Uterus (tissue), 3 donors: ENCODE measurements at regions not wholly inside any gene's neighbourhood (a gene's known extent, or its start where the extent isn't known, plus 50 kb on each side); places are given as distances from the start of the nearest gene placed in this dataset.

ENCODE experiments used
- DNase-seq, 2 donors: peaks; one replicate each; pipeline ENCODE4 v3.0.0-alpha.2; 2019 to 2020
- H3K27ac ChIP-seq, 2 donors: fragments of 200-600 bp; sonication (generic); 1 replicate in 1 of 2; 2 replicates in 1 of 2; pipeline ENCODE4 v1.5.1; 2016 to 2018
- H3K27me3 ChIP-seq, 2 donors: fragments of 200-600 bp; sonication (generic); one replicate each; pipeline ENCODE4 v1.5.1; 2018 to 2019; ENCODE audit warnings: control low read depth in 1 of 2
- H3K36me3 ChIP-seq, 2 donors: fragments of 200-600 bp; sonication (generic); one replicate each; pipeline ENCODE4 v1.5.1; 2019; ENCODE audit warnings: control low read depth in 1 of 2
- H3K4me1 ChIP-seq, 2 donors: fragments of 200-600 bp; sonication (generic); one replicate each; pipeline ENCODE4 v1.5.1; 2018 to 2019; ENCODE audit warnings: control low read depth in 1 of 2
- H3K4me3 ChIP-seq, 2 donors: fragments of 200-600 bp; sonication (generic); 1 replicate in 1 of 2; 2 replicates in 1 of 2; pipeline ENCODE4 v1.5.1; 2018 to 2019; ENCODE audit warnings: mild to moderate bottlenecking in 1 of 2
- H3K9me3 ChIP-seq, 2 donors: fragments of 200-600 bp; sonication (generic); one replicate each; pipeline ENCODE4 v1.5.1; 2019; ENCODE audit warnings: control low read depth in 1 of 2
- CTCF ChIP-seq, 4 experiments: fragments of 200-600 bp in 2 of 4; fragments of 450-650 bp in 2 of 4; sonication (generic) in 2 of 4; IDR thresholded peaks; one replicate each; pipeline ENCODE4 v1.5.1; 2016 to 2019; ENCODE audit warnings: antibody characterized with exemption in 4 of 4, mild to moderate bottlenecking in 2 of 4, moderate library complexity in 1 of 4
- POLR2A ChIP-seq, 2 donors: fragments of 450-650 bp; IDR thresholded peaks; one replicate each; pipeline ENCODE4 v1.6.1; 2016; ENCODE audit warnings: antibody characterized with exemption in 2 of 2, mild to moderate bottlenecking in 1 of 2, moderate library complexity in 1 of 2
- intact Hi-C: fragments of 100-400 bp; cut with DNase I; formaldehyde crosslinking; loops from one replicate; pipeline ENCODE4 v1.15.1; 2023; ENCODE audit warnings: low total_unique reads
- donor health status: DM: yes; HTN: yes; CAD: no.

GRCh38 chr4:30847958-30848357, 127.8 kb downstream of the PCDH7 start:
- Histone ChIP-seq H3K27me3 (no peaks in the 10 kb centered on the region), H3K36me3 (no peaks in the 10 kb centered on the region), H3K9me3 (no peaks in the 10 kb centered on the region), H3K4me3 (no peak overlapping the region), H3K27ac (no peak overlapping the region), H3K4me1 (no peaks in the 10 kb centered on the region)
- DNase-seq = no peak
- intact Hi-C loops = no loop called here
- TF ChIP-seq CTCF (IDR thresholded peaks at IDR 0.05) (no peak), POLR2A (IDR thresholded peaks at IDR 0.05) (no peak)

GRCh38 chr4:30854531-30854930, 134.4 kb downstream of the PCDH7 start:
- no peaks in the 10 kb centered on the region for H3K4me1 ChIP-seq
- TF ChIP-seq POLR2A (IDR thresholded peaks at IDR 0.05) (no peak), CTCF (IDR thresholded peaks at IDR 0.05) (no peak)
- H3K27ac ChIP-seq = no peak overlapping the region
- intact Hi-C loops = no loop called here
- no peaks in the 10 kb centered on the region for H3K27me3 ChIP-seq
- no peak for DNase-seq
- no peaks in the 10 kb centered on the region for H3K36me3 ChIP-seq
- no peak overlapping the region for H3K4me3 ChIP-seq
- H3K9me3 ChIP-seq = no peaks in the 10 kb centered on the region

- H3K27ac ChIP-seq = no peak overlapping the region
- TF ChIP-seq POLR2A (IDR thresholded peaks at IDR 0.05) (no peak), CTCF (IDR thresholded peaks at IDR 0.05) (no peak)
- DNase-seq = no peak
- H3K4me1 ChIP-seq = no peaks in the 10 kb centered on the region
- no peak overlapping the region for H3K4me3 ChIP-seq
- intact Hi-C loops = no loop called here
- no peaks in the 10 kb centered on the region for H3K27me3 ChIP-seq
- H3K9me3 ChIP-seq = no peaks in the 10 kb centered on the region
- no peaks in the 10 kb centered on the region for H3K36me3 ChIP-seq
Measured at GRCh38 chr4:30855232-30855631, 135.1 kb downstream of the PCDH7 start.

GRCh38 chr4:30856795-30857564, 136.8 kb downstream of the PCDH7 start:
- H3K27ac ChIP-seq = peak overlapping the region in 1 of 2 donors; percentile 17
- no peaks in the 10 kb centered on the region for H3K36me3 ChIP-seq
- DNase-seq = no peak
- no peaks in the 10 kb centered on the region for H3K27me3 ChIP-seq
- no peaks in the 10 kb centered on the region for H3K9me3 ChIP-seq
- no peak overlapping the region for H3K4me3 ChIP-seq
- intact Hi-C loops = no loop called here
- no peaks in the 10 kb centered on the region for H3K4me1 ChIP-seq
- TF ChIP-seq CTCF (IDR thresholded peaks at IDR 0.05) (no peak), POLR2A (IDR thresholded peaks at IDR 0.05) (no peak)

GRCh38 chr4:30860978-30861377, 140.8 kb downstream of the PCDH7 start:
- intact Hi-C loops = no loop called here
- DNase-seq = no peak
- Histone ChIP-seq H3K27ac (no peak overlapping the region), H3K9me3 (no peaks in the 10 kb centered on the region), H3K27me3 (no peaks in the 10 kb centered on the region), H3K4me3 (no peak overlapping the region), H3K36me3 (no peaks in the 10 kb centered on the region), H3K4me1 (no peaks in the 10 kb centered on the region)
- TF ChIP-seq POLR2A (IDR thresholded peaks at IDR 0.05) (no peak), CTCF (IDR thresholded peaks at IDR 0.05) (no peak)
